ENCODE measurements at regions not wholly inside any gene's neighbourhood (a gene's known extent, or its start where the extent isn't known, plus 50 kb on each side); places are given as distances from the start of the nearest gene placed in this dataset.

- TF ChIP-seq, protein P1, sequence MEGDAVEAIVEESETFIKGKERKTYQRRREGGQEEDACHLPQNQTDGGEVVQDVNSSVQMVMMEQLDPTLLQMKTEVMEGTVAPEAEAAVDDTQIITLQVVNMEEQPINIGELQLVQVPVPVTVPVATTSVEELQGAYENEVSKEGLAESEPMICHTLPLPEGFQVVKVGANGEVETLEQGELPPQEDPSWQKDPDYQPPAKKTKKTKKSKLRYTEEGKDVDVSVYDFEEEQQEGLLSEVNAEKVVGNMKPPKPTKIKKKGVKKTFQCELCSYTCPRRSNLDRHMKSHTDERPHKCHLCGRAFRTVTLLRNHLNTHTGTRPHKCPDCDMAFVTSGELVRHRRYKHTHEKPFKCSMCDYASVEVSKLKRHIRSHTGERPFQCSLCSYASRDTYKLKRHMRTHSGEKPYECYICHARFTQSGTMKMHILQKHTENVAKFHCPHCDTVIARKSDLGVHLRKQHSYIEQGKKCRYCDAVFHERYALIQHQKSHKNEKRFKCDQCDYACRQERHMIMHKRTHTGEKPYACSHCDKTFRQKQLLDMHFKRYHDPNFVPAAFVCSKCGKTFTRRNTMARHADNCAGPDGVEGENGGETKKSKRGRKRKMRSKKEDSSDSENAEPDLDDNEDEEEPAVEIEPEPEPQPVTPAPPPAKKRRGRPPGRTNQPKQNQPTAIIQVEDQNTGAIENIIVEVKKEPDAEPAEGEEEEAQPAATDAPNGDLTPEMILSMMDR (IDR thresholded peaks at IDR 0.05): no peak
- Histone ChIP-seq H3K27me3 (no peaks in the 10 kb centered on the region), H3K9me3 (peaks cover 0 to 7% (median 0%) of the 10 kb centered on the region in 4 donors), H3K4me1 (no peaks in the 10 kb centered on the region), H3K36me3 (no peaks in the 10 kb centered on the region), H3K27ac (no peak overlapping the region), H3K4me3 (no peak overlapping the region)
- WGBS, 2 donors: 67 to 89% methylated on average over 4 of the region's 4 CpGs
- ATAC-seq: peak in 1 of 4 donors; percentile 20
- no peak for FAIRE-seq
- no peak for DNase-seq
- intact Hi-C loops (cut with DNase I): no loop called here
These were observed 292.3 kb downstream of the SMARCA2 start for GRCh38 chr9:2307480-2307879.

DNA sequence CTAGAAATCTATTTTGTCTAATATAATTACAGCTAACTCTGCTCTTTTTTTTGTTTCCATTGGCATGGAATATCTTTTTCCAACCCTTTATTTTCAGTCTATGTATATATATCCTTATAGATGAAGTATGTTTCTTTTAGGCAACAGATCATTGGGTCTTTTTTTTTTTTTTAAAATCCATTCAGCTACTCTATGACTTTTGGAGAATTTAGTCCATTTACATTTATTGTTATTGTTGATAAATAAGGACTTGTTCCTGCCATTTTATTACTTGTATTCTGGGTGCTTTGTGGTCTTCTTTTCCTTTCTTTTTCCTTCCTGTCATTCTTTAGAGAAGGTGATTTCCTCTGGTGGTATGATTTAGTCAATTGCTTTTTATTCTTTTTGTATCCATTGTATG is 296.8 kb downstream of the SMARCA2 start:
- Histone ChIP-seq H3K27ac (no peak overlapping the region), H3K36me3 (no peaks in the 10 kb centered on the region), H3K9me3 (peaks cover 0 to 7% (median 0%) of the 10 kb centered on the region in 4 donors), H3K27me3 (no peaks in the 10 kb centered on the region), H3K4me3 (no peak overlapping the region), H3K4me1 (no peaks in the 10 kb centered on the region)
- FAIRE-seq (no peak), DNase-seq (no peak), ATAC-seq (no peak)
- TF ChIP-seq, protein P1 (IDR thresholded peaks at IDR 0.05): no peak
- intact Hi-C loops (cut with DNase I): no loop called here

DNA sequence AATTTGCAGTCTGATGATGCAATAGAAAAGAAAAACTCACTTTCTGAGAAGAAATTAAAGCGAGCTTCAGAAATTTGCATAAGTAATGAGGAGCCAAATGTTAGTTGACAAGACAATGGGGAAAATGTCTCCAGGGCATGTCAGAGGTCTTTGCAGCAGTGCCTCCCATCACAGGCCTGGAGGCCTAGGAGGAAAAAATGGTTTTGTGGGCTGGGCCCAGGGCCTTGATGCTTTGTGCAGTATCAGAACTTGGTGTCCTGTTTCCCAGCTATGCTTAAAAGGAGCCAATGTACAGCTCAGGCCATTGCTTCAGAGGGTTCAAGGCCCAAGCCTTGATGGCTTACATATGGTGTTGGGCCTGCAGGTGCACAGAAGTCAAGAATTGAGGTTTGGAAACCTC is 298.4 kb downstream of the SMARCA2 start:
- H3K9me3 ChIP-seq: peaks cover 0 to 7% (median 0%) of the 10 kb centered on the region in 4 donors
- H3K27me3 ChIP-seq: no peaks in the 10 kb centered on the region
- no peak overlapping the region for H3K27ac ChIP-seq
- H3K36me3 ChIP-seq: no peaks in the 10 kb centered on the region
- intact Hi-C loops (cut with DNase I): no loop called here
- WGBS, 2 donors: 89 to 91% methylated on average over 1 of the region's 1 CpG
- TF ChIP-seq, protein P1 (IDR thresholded peaks at IDR 0.05): no peak
- ATAC-seq (no peak), FAIRE-seq (no peak), DNase-seq (no peak)
- no peak overlapping the region for H3K4me3 ChIP-seq
- no peaks in the 10 kb centered on the region for H3K4me1 ChIP-seq

- Histone ChIP-seq H3K27ac (no peak overlapping the region), H3K27me3 (no peaks in the 10 kb centered on the region), H3K9me3 (no peaks in the 10 kb centered on the region), H3K36me3 (no peaks in the 10 kb centered on the region), H3K4me3 (no peak overlapping the region), H3K4me1 (no peaks in the 10 kb centered on the region)
- no peak for ATAC-seq
- WGBS, 2 donors: 73 to 78% methylated on average over 1 of the region's 1 CpG
- intact Hi-C loops (cut with DNase I): no loop called here
- TF ChIP-seq, protein P1 (IDR thresholded peaks at IDR 0.05): no peak
- DNase-seq: no peak
- no peak for FAIRE-seq
These were observed 302.4 kb downstream of the SMARCA2 start for GRCh38 chr9:2317591-2317990.

DNA sequence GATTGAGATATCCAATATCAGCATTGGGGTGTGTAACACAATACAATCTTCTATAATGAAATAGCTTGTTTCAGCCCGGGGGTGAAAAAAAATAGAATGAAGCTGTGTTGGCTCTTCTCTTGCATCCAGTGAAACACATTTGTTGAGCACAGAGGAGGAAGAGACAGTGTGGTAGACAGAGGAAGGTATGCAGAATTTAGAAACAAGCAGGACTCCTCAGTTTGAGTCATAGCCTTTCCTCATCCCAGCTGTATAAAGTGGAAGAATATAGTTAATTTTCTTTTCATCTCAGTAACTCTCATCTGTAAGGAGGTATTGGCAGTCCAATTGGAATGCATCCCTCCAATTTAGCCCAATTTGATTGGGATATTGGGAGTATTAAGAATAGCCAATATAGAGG is 302.2 kb upstream of the VLDLR start:
- no peak overlapping the region for H3K27ac ChIP-seq
- H3K9me3 ChIP-seq: no peaks in the 10 kb centered on the region
- intact Hi-C loops (cut with DNase I): no loop called here
- 65 to 79% methylated on average over 1 of the region's 1 CpG for WGBS, 2 donors
- DNase-seq (no peak), FAIRE-seq (no peak), ATAC-seq (no peak)
- H3K36me3 ChIP-seq: no peaks in the 10 kb centered on the region
- no peaks in the 10 kb centered on the region for H3K27me3 ChIP-seq
- TF ChIP-seq, protein P1 (IDR thresholded peaks at IDR 0.05): no peak
- no peak overlapping the region for H3K4me3 ChIP-seq
- H3K4me1 ChIP-seq: no peaks in the 10 kb centered on the region

Measured in pancreas (tissue), 10 donors.